Sigmoid colon (tissue), 4 donors: ENCODE measurements at regions not wholly inside any gene's neighbourhood (a gene's known extent, or its start where the extent isn't known, plus 50 kb on each side); places are given as distances from the start of the nearest gene placed in this dataset.

Source experiments
- EP300 ChIP-seq, 4 donors: sonication (generic); formaldehyde crosslinking; IDR thresholded peaks; one replicate each; pipeline ENCODE4 v1.6.1; 2017; ENCODE audit warnings: antibody characterized with exemption in 4 of 4
- POLR2A ChIP-seq, 2 donors: fragments of 450-650 bp; IDR thresholded peaks; one replicate each; pipeline ENCODE4 v1.6.1; 2016; ENCODE audit warnings: antibody characterized with exemption in 2 of 2, mild to moderate bottlenecking in 2 of 2, moderate library complexity in 2 of 2
- POLR2AphosphoS5 ChIP-seq, 4 donors: sonication (generic); formaldehyde crosslinking; IDR thresholded peaks; one replicate each; pipeline ENCODE4 v1.6.1; 2017; ENCODE audit warnings: antibody characterized with exemption in 4 of 4
- TF ChIP-seq, protein P1 (sequence below), 4 experiments: fragments of 450-650 bp in 3 of 4; fragments of 200-600 bp in 1 of 4; IDR thresholded peaks; one replicate each; pipeline ENCODE4 v1.5.1; 2016 to 2019; ENCODE audit warnings: antibody characterized with exemption in 4 of 4, mild to moderate bottlenecking in 3 of 4, moderate library complexity in 2 of 4

DNA sequence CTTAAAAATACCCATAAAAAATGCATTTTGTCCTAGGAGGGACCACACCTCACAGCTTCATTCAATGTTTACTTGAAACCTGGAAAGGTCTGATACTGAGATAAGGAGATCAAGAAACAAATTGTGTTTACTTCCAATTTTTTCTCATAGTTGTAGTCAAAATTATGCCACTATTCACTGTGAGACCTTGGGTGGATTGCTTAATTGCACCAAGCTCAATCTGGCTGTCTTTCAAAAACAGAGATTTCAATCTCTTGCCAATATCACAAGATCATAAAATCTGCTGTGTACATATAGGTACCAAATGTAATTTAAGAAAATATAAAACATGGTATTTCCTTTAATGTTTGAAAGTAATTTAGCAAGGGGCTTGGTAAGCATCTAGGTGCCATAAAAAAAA is 186.4 kb upstream of the THBS1 start:
- TF ChIP-seq POLR2A (IDR thresholded peaks at IDR 0.05) = no peak
- TF ChIP-seq, protein P1, sequence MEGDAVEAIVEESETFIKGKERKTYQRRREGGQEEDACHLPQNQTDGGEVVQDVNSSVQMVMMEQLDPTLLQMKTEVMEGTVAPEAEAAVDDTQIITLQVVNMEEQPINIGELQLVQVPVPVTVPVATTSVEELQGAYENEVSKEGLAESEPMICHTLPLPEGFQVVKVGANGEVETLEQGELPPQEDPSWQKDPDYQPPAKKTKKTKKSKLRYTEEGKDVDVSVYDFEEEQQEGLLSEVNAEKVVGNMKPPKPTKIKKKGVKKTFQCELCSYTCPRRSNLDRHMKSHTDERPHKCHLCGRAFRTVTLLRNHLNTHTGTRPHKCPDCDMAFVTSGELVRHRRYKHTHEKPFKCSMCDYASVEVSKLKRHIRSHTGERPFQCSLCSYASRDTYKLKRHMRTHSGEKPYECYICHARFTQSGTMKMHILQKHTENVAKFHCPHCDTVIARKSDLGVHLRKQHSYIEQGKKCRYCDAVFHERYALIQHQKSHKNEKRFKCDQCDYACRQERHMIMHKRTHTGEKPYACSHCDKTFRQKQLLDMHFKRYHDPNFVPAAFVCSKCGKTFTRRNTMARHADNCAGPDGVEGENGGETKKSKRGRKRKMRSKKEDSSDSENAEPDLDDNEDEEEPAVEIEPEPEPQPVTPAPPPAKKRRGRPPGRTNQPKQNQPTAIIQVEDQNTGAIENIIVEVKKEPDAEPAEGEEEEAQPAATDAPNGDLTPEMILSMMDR (IDR thresholded peaks at IDR 0.05) = no peak
- TF ChIP-seq POLR2AphosphoS5 (IDR thresholded peaks at IDR 0.05) = no peak
- no peak for TF ChIP-seq EP300 (IDR thresholded peaks at IDR 0.05)
